NCI-H82 (cell line): ENCODE measurements at regions not wholly inside any gene's neighbourhood (a gene's known extent, or its start where the extent isn't known, plus 50 kb on each side); places are given as distances from the start of the nearest gene placed in this dataset.

Experiments used
- DNase-seq: peaks from one replicate; lab custom pipeline; 2025; lab: John Stamatoyannopoulos, UW

DNA sequence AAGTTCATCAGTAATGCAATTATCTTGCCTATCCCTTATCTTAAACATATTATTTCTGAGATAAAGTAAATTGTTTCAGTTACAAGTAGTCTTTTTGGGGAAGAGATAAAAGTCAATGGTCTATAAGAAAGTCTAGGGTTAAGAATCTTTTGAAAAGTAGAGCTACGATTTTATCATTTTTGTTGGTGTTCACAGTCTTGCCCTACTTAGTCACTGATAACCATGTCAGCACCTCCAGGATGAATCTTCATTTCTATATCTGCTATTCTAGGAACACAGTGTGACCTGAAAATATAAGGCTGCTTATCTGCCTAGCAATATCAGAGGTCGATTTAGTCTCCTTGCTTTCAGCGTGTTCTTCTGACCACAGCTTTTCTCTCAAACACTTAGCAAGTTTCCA, 1676.5 kb upstream of the PRR20A start:
- no peak for DNase-seq

DNA sequence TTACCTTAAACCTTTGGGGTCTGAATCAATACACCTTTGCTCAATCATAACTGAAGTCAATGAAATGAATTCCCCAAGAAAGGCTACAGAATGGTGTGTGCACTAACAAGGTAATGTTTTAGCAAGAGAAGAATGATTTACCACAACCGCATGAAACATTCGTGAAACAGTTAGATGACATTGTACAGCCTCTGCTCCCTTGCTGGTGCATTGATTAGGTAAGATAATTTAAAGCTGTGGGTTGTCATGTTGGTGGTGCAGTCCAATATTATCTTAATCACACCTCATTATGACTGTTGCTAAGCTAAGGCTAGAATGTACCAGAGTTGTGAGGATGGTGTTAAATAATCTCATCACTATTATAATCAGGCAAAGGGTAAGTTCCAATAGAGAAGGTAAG, 1673.2 kb upstream of the PRR20A start:
- DNase-seq: no peak

DNA sequence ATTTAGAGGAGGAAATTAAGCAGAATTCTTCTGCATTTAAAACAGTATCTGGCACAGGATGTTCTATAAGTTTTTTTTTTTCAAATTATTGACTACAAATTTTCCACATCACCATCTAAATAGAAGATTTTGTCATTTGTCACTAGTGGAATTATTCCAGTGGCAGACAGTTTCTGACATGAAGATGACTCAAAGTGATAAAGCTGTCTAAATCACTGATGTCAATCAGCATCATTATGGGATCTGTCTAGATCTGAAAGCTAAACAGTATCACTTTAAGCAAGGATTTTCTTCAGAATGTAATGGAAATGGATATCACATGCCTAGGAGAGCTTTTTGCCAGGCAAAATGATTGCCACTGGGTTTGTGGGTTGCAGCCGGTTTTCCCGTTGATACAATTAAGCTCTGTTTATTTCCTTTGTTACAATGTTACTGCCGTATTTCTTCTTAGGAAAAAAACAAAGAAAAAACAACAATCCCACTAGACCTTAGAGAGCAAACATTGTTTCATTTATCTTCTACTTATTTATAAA, 1657.0 kb upstream of the PRR20A start:
- DNase-seq: peak; percentile 42

DNA sequence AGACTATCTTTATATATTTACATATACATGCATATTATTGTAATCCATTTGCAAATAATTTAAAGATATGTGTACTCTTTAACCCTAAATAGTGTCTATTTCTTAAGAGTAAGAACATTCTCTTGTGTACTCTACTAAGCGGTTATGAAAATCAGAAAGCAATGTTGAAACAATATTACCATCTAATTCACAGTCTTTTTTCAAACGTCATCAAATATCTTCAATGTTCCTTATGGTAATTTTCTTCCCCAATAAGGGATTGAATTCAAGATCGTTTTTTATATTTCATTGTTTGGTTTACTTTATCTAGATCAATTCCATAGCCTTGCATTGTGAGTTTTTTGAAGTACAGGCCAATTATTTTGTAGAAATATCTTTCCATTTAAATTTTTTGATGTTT, 1647.4 kb upstream of the PRR20A start:
- DNase-seq: no peak

DNA sequence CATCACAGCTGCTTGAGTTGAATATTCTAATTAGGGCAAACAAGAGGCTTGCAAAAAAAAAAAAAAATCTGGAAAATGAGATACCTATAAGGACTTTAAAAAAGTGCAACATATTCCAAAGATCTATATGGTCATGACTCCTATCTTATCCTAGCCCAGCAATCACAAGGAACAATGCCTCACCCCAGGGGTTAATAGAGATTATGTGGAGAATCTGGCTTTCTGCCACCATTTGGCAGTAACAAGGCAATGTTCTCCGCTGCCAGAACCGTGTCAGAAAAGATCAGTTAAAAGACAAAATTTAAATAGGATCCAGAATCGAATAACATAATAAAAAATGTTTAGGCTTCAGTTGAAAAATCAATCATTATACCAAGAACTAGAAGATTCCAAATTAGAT, 1643.2 kb upstream of the PRR20A start:
- no peak for DNase-seq

DNA sequence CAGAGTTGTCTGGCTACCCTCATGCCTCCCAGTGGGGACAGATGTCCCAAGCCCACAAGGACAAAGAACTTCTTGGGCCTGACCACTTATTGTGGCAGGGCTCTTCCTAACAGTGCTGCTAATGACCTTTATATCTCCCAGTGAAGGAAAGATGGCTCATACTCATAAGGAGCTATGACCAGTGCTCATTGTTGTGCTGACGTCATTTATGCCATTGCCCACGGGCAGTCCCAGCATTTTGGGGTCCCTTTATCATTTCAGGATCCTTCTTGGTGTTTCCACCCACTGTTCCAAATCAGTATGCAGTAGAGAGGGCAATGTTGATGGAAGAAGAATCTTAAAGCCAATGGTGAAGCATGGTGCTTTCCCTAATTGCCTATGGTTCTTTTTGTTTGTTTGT, 1640.0 kb upstream of the PRR20A start:
- no peak for DNase-seq

DNA sequence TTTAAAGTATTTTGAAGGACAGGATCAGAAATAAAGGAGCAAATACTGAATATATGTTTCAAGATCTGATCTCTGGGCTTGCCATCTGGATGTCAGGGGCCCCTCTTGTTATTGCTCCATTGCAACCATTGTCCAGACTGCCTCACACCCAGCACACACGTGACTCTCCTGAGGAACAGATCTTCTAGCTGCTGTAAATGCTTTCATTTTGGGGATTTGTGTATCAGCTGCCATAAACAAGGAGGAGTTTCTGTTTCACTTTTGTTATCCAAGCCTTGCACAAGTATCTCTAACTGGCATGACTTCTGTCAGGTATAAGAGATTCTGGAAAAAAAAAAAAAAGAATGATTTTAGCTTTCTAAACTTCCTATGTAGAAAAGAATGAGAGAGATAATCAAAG, 1624.1 kb upstream of the PRR20A start:
- peak; percentile 57 for DNase-seq

DNA sequence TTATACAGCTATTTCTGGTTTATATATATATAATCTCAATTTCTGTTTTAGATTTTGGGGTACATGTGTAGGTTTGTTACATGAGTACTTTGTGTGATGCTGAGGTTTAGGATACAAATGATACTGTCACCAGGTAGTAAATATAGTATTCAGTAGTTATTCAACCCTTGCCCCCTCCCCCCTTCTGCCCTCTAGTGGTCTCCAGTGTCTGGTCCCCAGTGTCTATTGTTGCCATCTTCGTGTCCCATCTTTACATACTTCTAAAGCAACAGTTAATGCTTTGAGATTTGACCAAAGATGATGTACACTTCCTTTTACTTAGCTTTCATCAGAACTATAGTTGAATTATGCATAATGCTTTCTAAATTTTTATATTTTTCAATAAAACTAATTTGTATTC, 1623.4 kb upstream of the PRR20A start:
- peak; percentile 73 for DNase-seq

DNA sequence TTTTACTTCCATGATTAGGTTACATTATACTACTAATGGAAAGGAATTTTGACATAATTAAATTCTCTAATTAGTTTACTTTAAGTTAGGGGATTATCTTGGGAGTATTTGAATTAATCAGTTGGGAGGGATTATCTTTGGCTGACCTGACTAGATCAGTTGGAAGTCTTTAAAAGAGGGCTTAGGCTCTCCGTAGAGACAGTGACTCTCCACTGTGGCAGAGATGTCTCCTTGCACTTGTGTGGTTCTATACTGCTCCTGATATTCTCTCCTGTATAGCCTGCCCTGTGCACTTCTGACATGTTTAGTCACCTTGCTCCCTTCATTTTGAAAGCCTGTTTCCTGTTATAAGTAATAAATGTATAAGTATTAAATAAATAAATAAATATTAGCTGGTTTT, 1612.3 kb upstream of the PRR20A start:
- DNase-seq: peak; percentile 96

DNA sequence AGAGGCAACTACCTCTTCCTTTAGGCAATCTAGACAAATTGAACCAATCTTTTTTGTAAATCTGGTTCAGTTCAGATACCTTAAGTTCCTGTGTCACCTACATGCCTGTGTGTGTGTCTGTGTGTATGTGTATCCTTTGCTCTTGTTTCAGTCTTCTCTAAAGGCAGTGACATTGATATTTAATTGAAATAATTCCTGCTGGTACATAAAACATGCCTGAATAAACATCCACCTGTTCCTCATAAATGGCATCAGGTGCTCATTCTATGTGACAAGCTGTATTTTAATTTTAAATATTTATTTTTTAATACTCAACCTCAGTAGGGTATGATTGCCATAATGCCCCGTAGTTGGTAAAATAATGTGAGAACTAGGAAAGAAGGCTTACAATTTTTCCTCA, 1606.4 kb upstream of the PRR20A start:
- no peak for DNase-seq

DNA sequence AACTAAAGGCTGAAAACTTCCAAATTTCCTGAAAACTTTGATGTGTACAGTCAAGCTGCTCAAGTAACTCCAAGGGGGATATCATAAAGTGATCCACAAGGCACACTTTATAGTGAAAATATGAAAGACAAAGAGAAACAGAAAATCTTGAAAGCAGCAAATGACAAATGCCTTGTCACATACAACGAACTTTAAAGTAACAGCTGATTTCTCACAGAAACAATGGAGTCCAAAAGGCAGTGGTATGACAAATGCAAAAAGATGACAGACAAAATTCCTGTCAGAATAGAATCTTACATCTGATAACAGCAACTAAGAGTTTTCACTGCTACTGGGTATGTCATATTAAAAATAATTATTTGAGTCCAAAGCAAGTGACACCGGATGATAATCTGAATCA, 1602.3 kb upstream of the PRR20A start:
- DNase-seq: no peak

DNA sequence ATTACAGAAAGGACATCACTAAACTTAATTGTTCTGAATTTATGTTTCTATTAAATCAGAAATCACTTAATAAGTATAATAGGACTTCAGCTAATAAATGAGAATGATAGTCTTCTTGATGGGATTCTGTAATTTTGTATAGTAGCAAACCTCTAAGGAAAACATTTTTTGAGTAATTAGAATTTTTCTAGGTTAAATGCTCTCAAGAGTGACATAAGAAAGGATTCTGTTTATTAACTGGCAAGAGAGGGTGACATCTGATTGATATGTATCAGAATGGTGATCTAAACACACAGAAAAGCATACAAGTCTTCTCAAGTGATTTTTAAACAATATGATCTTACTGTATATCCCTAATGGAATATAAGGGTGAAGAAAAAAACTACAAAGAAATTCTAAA, 1597.7 kb upstream of the PRR20A start:
- DNase-seq: no peak

DNA sequence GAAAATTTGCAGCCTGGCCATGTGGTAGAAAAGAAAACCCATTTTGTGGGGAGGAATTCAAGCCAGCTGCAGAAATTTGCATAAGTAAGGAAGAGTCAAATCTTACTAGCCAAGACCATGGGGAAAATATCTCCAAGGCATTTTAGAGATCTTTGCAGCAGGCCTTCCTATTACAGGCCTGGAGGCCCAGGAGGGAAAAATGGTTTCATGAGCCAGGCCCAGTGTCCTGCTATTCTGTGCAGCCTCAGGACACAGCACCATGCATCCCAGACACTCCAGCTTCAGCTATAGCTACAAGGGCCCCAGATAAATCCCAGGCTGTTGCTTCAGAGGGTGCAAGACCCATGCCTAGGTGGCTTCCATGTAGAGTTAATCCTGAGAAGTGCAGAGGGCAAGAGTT, 1590.1 kb upstream of the PRR20A start:
- DNase-seq: no peak

DNA sequence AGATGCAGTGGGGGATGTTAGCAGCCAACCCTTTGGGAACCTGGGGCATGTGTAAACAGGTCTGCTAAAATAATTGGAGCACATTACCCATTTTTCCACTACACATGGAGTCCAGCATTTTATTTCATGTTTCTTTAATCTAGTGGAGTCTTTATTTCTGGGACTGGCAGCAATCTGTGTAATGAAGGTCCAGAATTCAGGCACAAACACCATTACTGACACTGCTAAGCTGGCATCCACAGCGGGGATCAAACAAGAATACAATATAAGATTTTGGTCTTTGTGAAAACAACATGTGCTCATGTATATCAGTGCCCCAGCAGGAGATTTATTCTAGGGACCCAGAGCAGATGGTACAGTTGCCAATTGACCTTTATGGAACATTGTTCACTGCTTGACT, 1587.0 kb upstream of the PRR20A start:
- peak; percentile 40 for DNase-seq

DNA sequence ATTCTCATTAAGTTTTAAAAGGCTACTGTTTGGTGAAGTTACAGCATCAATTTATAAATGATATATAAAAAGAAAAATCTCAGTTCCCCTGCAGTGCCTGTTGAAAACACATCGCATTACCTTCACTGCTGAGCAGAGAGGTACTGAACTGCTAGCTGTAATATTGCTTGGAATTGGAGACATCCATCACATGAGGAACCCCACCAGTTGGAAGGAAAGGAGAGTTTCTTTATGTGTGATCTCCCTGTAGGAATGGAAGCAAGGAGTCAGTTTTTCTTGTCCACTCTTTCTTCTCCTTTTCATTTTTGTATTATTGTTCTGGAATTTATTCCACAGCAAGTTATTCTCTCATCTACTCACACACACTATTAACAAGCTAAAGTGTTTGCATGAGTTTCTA, 1586.0 kb upstream of the PRR20A start:
- DNase-seq: no peak

DNA sequence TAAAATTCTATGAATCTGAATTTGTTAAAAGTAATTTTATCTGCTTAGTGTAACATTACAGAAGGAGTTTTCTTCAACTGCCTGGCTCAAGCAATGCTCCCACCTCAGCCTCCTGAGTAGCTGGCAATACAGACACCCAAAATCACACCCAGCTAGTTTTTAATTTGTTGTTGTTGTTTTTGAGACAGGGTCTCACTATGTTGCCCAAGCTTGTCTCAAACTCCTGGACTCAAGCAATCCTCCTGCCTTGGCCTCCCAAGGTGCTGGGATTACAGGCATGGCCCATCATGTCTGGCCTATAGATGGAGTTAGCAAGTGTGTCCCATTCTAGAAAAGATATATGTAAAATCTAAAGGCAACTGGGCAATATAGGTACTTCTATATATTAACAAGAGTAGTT, 1580.4 kb upstream of the PRR20A start:
- DNase-seq: no peak

DNA sequence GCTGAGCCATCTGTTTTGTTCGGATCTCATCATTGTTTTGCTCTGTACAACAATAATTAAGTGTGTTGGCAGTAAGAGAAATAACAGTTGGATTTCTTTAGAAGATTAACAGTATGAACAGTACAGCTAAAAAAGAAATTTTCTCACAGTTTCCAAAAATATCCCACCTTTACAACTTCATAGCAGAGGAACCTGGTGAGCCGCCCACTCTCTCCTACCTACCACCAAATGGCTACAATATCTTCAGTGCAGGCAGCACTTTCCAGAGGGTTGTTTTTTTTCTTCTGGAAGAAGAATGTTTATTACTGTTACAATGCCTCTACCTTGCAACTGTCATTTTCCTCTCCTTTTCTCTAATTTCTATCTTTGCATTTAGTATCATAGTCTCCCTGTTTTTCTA, 1577.5 kb upstream of the PRR20A start:
- no peak for DNase-seq

DNA sequence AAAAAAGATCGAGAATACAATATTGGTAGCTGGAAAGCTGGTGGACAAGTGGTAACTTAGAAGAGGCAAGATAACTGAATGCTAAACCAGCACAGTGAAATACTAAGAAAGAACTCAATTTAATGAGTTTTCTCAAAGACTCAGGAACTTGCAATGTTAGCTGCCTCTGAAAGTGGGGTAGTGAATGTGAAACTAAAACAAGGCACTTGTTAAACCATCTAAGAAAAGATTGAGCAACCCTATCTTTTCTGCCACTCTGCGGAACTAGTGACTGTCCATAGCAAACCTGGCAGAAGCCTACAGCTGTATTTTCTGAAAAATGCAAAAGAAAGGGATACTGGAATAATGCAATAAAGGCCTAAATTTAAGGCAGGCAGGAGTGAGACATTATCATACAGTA, 1574.4 kb upstream of the PRR20A start:
- no peak for DNase-seq

DNA sequence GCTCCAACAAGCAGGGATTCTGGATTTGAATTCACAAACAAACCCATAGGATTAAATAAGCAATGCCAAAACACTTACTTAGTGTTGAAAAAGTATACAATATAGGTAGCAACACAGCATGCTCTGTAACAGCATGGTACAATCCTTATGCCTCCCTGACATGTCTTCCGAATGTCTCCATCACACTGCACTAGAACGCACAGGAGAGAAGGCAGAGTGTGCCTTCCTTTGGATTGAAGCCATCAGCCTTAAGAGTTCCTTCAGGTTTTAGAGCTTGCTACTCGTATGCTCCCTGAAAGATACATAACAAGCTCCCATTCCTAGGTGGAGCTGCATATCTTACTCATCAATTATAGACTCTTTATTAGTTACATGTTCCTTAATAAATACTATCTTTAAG, 1573.9 kb upstream of the PRR20A start:
- no peak for DNase-seq

DNA sequence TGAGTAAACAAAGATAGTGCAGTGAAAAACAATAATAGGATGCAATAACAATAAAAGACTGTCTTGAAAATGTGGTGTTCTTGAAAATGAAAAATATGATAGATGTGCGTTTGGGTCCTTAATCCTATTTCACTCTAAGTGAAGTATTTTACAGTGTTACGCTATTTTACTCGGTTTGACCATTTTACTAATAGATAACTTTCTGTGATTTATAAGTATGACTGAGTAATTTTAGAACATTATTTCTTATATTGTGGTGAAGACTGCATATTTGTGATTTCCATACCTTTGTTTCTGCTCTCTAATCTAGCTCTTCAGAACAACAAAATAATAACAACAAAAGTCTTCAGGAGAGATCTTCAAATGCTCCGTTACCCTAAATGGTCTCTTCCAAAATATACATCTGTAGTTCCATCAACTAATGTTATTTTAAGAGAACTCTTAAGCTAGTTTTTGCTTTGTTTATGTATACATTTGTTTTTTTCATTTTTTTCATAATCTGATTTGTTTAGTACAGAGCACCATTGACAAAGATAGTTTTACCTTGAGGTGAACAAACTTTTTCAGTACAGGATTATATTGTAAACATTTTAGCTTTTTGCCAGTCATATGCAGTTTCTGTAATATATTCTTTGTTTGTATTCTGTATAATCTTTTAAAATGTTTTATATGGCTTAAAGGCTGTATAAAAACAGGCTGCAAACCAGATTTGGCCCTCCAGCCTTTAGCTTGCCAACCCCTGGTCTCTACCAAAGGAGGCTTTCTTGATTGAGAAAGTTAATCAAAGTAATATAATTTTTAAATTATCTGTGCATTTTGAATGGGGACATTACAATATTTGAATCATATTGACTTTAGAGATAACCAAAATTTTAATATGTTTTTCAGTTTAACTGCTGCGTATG, 1572.7 kb upstream of the PRR20A start:
- DNase-seq: no peak

DNA sequence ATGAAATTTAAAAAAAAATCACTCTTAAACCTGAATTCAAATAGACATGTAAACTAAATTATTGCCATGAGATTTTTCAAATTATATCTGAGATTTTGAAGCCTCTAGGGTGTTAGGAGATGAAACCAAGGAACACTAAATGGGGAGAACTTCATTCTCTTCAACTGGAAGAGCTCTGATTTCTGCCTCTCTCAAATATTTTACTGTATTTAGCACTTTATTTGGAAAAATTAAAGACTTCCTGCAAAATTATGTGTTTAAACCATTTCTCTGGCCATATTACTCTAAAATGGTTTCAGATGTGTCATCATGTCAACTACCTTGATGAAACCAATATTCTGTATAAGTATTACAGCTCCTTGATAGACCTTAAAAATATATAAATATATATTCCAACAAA, 1571.6 kb upstream of the PRR20A start:
- DNase-seq: no peak

DNA sequence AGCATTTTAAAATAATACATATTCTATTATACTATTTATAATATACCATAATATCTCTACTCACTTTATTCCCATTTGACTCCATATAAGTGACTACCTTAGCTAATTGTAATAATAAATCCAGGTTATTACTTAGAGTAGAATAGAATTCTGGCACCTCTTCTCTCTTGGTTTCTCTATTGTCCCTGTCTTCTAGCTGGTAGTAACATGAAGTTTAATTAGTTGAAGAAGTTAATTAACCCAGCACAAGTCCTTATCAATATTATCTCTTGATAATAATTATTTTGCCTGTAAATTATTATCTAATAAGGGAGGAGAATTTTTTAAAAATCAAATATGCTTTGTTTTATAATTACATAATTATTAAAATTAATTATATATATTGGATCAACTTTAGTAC, 1571.2 kb upstream of the PRR20A start:
- no peak for DNase-seq

DNA sequence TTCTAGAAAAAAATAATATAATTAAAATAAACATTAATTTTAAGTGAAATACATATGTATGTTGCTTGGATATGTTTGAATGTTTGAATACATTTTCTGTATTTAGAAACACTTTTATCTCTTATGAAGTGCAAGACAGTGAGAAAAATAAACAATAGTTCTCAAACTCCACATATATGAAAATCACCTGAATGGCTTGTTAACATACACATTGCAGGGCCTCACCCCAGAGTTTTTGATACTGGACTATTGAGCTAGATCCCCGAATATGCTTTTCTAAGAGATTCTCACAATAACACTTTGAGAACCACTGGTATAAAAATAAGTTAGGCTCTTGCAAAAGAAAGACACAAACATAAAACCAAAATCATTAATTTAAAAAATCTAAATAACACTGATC, 1570.3 kb upstream of the PRR20A start:
- DNase-seq: no peak

DNA sequence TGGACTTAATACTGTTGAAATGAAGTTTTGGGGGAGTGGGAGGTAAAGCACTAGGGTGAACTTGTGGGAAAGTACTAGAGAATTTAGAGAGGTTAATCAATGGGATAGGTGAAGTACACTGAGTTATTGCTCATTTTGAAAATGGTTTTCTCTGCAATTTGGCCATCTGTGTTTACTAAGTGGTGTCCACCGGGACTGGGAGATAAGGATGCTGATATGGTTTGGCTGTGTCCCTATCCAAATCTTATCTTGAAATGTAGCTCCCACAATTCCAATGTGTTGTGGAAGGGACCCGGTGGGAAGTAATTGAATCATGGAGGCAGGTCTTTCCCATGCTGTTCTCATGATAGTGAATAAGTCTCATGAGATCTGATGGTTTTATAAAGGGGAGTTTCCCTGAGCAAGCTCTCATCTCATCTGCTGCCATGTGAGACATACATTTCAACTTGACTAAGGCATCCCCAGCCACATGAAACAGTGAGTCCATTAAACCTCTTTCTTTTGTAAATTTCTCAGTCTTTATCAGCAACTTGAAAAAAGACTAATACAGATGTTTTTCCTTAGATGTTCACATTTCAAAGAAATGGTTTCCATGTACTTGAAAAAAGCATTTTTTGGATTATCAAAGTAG, 1569.4 kb upstream of the PRR20A start:
- no peak for DNase-seq
